SK-N-SH treated with all-trans-retinoic acid at 6 μM for 48 hours (cell line): ENCODE measurements at regions not wholly inside any gene's neighbourhood (a gene's known extent, or its start where the extent isn't known, plus 50 kb on each side); places are given as distances from the start of the nearest gene placed in this dataset.

Source experiments
- CSDC2 ChIP-seq: fragments of 250-450 bp; sonication (Bioruptor Pico); IDR thresholded peaks from 2 replicates; pipeline ENCODE4 v1.5.0; 2020; ENCODE audit warnings: mild to moderate bottlenecking, moderate library complexity
- OSR1 ChIP-seq: fragments of 250-450 bp; sonication (Bioruptor Pico); IDR thresholded peaks from 2 replicates; pipeline ENCODE4 v1.8.0; 2022; ENCODE audit warnings: moderate library complexity, mild to moderate bottlenecking, inconsistent platforms
- PPARA ChIP-seq: fragments of 250-450 bp; sonication (Bioruptor Pico); IDR thresholded peaks from 2 replicates; pipeline ENCODE4 v1.5.0; 2020; ENCODE audit warnings: mild to moderate bottlenecking, borderline replicate concordance
- ZC3H10 ChIP-seq: fragments of 250-450 bp; sonication (Bioruptor Pico); IDR thresholded peaks from 2 replicates; pipeline ENCODE4 v1.5.1; 2021; ENCODE audit warnings: mild to moderate bottlenecking, moderate library complexity
- ZNF565 ChIP-seq: fragments of 450-650 bp; formaldehyde crosslinking; conservative IDR thresholded peaks from 2 replicates; pipeline ENCODE4 v1.5.0; 2020; ENCODE audit warnings: low read depth, mild to moderate bottlenecking, moderate library complexity
- ZNF8 ChIP-seq: fragments of 450-650 bp; formaldehyde crosslinking; IDR thresholded peaks from 2 replicates; pipeline ENCODE4 v1.5.0; 2020; ENCODE audit warnings: mild to moderate bottlenecking, moderate library complexity

GRCh38 chr21:22225299-22225698 lies 1227.1 kb downstream of the NCAM2 start:
- TF ChIP-seq ZNF565, result no peak
- TF ChIP-seq ZNF8 (CRISPR knock-in tag), result no peak
- no peak for TF ChIP-seq OSR1
- no peak for TF ChIP-seq PPARA (CRISPR knock-in tag)
- TF ChIP-seq CSDC2 (CRISPR knock-in tag), result no peak
- no peak for TF ChIP-seq ZC3H10 (CRISPR knock-in tag)
